ENCODE measurements at regions not wholly inside any gene's neighbourhood (a gene's known extent, or its start where the extent isn't known, plus 50 kb on each side); places are given as distances from the start of the nearest gene placed in this dataset.

DNA sequence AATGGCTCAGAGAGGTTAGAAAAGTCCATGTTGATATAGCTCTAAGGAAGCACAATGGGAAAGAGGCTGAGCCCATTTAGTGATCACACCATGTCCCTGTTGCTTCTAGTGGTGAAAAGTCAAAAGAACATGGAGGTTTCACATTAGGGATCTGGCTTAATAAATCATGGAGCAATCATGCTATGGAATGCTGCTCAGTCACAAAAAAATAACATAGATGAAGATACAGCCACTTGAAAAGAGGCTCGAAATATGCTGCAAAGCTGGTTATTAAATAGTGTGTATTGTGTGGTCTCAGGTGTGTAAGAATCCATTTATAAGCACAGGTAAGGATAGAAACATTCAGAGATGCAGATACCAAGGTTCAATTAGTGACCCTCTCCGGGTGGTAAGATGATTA, 63.6 kb upstream of the CPO start:
- Mint-ChIP-seq H3K36me3 (ENCODE audit: low read depth) (peaks cover 1% of the 10 kb centered on the region), H3K4me1 (ENCODE audit: low read depth) (no peaks in the 10 kb centered on the region), H3K27ac (ENCODE audit: unreplicated experiment) (no peak overlapping the region), H3K4me3 (ENCODE audit: unreplicated experiment) (no peak overlapping the region), H3K9me3 (ENCODE audit: low read depth) (no peaks in the 10 kb centered on the region), H3K27me3 (ENCODE audit: low read depth) (no peaks in the 10 kb centered on the region)
- TF ChIP-seq, protein P1, sequence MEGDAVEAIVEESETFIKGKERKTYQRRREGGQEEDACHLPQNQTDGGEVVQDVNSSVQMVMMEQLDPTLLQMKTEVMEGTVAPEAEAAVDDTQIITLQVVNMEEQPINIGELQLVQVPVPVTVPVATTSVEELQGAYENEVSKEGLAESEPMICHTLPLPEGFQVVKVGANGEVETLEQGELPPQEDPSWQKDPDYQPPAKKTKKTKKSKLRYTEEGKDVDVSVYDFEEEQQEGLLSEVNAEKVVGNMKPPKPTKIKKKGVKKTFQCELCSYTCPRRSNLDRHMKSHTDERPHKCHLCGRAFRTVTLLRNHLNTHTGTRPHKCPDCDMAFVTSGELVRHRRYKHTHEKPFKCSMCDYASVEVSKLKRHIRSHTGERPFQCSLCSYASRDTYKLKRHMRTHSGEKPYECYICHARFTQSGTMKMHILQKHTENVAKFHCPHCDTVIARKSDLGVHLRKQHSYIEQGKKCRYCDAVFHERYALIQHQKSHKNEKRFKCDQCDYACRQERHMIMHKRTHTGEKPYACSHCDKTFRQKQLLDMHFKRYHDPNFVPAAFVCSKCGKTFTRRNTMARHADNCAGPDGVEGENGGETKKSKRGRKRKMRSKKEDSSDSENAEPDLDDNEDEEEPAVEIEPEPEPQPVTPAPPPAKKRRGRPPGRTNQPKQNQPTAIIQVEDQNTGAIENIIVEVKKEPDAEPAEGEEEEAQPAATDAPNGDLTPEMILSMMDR (IDR thresholded peaks at IDR 0.05), result no peak
- no peak for DNase-seq (ENCODE audit: low spot score)

DNA sequence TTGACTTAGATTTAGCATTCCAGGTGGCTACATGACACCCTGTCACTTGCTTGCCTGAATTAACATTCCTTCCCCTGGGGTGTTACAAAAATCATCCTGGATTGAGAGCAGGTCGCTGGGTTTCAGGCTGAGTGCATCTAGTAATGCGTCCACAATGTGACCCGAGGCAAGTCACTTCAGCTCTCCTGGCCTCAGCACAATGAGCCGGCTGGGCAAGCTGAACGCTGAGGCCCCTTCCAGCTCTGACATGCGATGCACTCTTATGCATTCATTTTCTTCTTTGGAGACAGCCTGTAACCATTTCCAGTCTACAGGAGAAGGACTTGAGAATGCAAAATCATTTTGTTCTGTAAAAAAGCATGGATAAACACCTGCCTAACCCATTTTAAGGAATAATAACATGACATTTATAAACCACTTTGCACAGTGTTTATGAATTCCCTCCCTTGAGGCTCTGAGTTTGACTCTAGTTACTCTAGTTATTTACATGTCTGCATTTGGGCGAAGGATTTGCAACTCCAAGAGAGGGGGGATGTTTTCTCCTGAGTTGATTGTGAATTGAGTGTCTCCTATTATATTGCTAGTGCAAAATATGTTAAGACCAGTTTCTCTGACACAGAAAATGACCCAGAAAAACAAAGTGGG, 63.0 kb upstream of the CPO start:
- no peaks in the 10 kb centered on the region for H3K9me3 Mint-ChIP-seq (ENCODE audit: low read depth)
- TF ChIP-seq, protein P1 (IDR thresholded peaks at IDR 0.05), result no peak
- no peak overlapping the region for H3K27ac Mint-ChIP-seq (ENCODE audit: unreplicated experiment)
- peaks cover 1% of the 10 kb centered on the region for H3K36me3 Mint-ChIP-seq (ENCODE audit: low read depth)
- no peaks in the 10 kb centered on the region for H3K27me3 Mint-ChIP-seq (ENCODE audit: low read depth)
- DNase-seq (ENCODE audit: low spot score), result no peak
- no peaks in the 10 kb centered on the region for H3K4me1 Mint-ChIP-seq (ENCODE audit: low read depth)
- no peak overlapping the region for H3K4me3 Mint-ChIP-seq (ENCODE audit: unreplicated experiment)

DNA sequence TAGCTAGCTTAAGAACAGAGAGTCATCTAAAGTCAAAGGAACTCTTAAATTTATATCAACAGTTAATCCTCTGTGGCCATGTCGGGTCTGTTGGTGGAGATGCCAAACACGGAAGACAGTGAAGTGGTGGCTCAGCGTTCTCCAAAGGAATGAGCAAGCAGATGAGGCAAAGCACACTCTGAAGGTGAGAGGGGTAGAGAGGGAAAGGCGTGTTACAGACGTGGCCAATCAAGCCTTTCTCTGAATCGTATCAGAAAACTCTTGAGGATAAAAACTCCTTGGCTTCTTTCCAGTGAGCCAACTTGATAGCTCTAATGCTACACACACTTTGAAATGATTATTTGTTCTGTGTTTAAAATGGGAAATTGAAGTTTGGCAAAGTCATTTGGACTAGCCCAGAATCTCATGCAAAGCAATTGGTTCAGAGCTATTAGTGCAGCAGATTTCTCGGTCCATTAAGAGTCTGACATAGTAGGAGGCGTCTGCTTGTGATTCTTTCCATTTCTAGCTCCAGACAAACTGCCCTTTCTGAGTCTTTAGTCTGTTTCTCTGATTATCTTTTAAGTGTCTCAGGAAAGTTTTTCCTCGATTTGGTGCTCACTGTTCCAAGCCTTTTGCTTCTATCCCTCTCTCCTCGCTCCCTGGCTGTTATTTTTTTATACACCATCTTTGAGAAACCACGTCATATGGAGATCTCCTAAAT, 57.5 kb upstream of the CPO start:
- TF ChIP-seq, protein P1 (IDR thresholded peaks at IDR 0.05), result no peak
- Mint-ChIP-seq H3K27ac (ENCODE audit: unreplicated experiment) (no peak overlapping the region), H3K9me3 (ENCODE audit: low read depth) (no peaks in the 10 kb centered on the region), H3K4me1 (ENCODE audit: low read depth) (no peaks in the 10 kb centered on the region), H3K27me3 (ENCODE audit: low read depth) (no peaks in the 10 kb centered on the region), H3K36me3 (ENCODE audit: low read depth) (peaks cover 2% of the 10 kb centered on the region), H3K4me3 (ENCODE audit: unreplicated experiment) (no peak overlapping the region)
- no peak for DNase-seq (ENCODE audit: low spot score)

DNA sequence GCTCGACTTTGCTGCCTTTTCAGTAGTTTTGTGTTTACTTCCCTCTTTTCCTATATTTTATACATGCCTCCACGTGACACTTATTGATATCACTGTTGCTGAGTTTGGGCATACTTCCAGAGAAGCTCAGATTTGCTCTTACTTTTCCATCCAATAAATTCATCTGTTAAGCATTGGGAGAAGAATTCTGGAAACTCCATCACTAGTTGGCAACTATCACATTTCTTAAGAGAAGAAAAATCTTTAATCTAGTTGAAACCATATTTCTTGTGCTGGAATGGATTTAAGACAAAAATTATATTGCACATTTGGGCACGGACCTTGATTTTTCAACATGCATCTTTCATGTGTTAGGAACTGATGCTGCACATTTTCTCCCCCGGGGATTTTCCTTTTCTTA, 52.6 kb upstream of the CPO start:
- H3K4me1 Mint-ChIP-seq (ENCODE audit: low read depth), result no peaks in the 10 kb centered on the region
- TF ChIP-seq, protein P1 (IDR thresholded peaks at IDR 0.05), result no peak
- no peaks in the 10 kb centered on the region for H3K9me3 Mint-ChIP-seq (ENCODE audit: low read depth)
- H3K4me3 Mint-ChIP-seq (ENCODE audit: unreplicated experiment), result no peak overlapping the region
- H3K27ac Mint-ChIP-seq (ENCODE audit: unreplicated experiment), result no peak overlapping the region
- peaks cover under 1% of the 10 kb centered on the region for H3K36me3 Mint-ChIP-seq (ENCODE audit: low read depth)
- H3K27me3 Mint-ChIP-seq (ENCODE audit: low read depth), result no peaks in the 10 kb centered on the region
- DNase-seq (ENCODE audit: low spot score), result no peak

DNA sequence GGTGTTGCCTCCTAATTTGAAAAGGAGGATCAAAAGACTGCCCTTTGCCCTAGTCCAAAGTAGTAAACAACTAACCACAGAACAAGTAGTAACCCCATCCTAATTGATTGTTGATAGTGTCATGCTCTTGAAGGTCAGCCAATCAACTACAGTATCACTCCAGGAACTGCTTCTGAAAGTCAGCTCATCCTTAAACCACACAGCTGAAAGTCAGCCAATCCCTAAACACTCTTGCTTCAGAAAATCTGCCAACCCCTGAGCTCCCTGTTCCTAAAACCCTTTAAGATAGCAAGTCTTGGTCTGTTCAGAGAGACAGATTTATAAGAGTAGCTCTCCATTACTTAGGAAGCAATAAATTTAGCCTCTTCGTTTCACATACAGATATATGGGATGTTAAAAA, 51.6 kb upstream of the CPO start:
- no peaks in the 10 kb centered on the region for H3K36me3 Mint-ChIP-seq (ENCODE audit: low read depth)
- TF ChIP-seq, protein P1 (IDR thresholded peaks at IDR 0.05), result no peak
- no peak overlapping the region for H3K4me3 Mint-ChIP-seq (ENCODE audit: unreplicated experiment)
- H3K27ac Mint-ChIP-seq (ENCODE audit: unreplicated experiment), result no peak overlapping the region
- no peaks in the 10 kb centered on the region for H3K27me3 Mint-ChIP-seq (ENCODE audit: low read depth)
- H3K9me3 Mint-ChIP-seq (ENCODE audit: low read depth), result no peaks in the 10 kb centered on the region
- no peaks in the 10 kb centered on the region for H3K4me1 Mint-ChIP-seq (ENCODE audit: low read depth)
- no peak for DNase-seq (ENCODE audit: low spot score)

Data from chondrocyte (in vitro differentiated cells).